Liver (tissue), 8 donors: ENCODE measurements at regions not wholly inside any gene's neighbourhood (a gene's known extent, or its start where the extent isn't known, plus 50 kb on each side); places are given as distances from the start of the nearest gene placed in this dataset.

Experiments
- DNase-seq: peaks from one replicate; pipeline ENCODE4 v3.0.0-alpha.2; 2017; ENCODE audit warnings: low spot score
- H3K27ac ChIP-seq, 2 donors: one replicate each; pipeline ENCODE4 v1.7.0; 2013; ENCODE audit warnings: inconsistent platforms in 2 of 2, low read length in 2 of 2, control low read depth in 1 of 2, low read depth in 1 of 2, mild to moderate bottlenecking in 1 of 2
- H3K27me3 ChIP-seq, 4 donors: one replicate each; pipeline versions ENCODE4 v1.6.1 to v1.7.0; 2013; ENCODE audit warnings: low read length in 3 of 4, inconsistent platforms in 1 of 4, mild to moderate bottlenecking in 1 of 4, moderate library complexity in 1 of 4; ENCODE audit not compliant: control insufficient read depth in 4 of 4, insufficient read depth in 4 of 4
- H3K36me3 ChIP-seq, 4 donors: one replicate each; pipeline versions ENCODE4 v1.6.1 to v1.7.0; 2013; ENCODE audit warnings: low read length in 3 of 4, mild to moderate bottlenecking in 3 of 4, low read depth in 1 of 4, moderate library complexity in 1 of 4; ENCODE audit not compliant: control insufficient read depth in 4 of 4, insufficient read depth in 3 of 4
- H3K4me1 ChIP-seq, 4 donors: one replicate each; pipeline versions ENCODE4 v1.6.1 to v1.7.0; 2013; ENCODE audit warnings: low read length in 3 of 4, mild to moderate bottlenecking in 3 of 4, moderate library complexity in 1 of 4; ENCODE audit not compliant: control insufficient read depth in 4 of 4, insufficient read depth in 4 of 4
- H3K4me3 ChIP-seq, 3 donors: one replicate each; pipeline versions ENCODE4 v1.6.1 to v1.7.0; 2013; ENCODE audit warnings: low read length in 3 of 3, control low read depth in 1 of 3, low read depth in 1 of 3, mild to moderate bottlenecking in 1 of 3
- H3K9ac ChIP-seq, 2 donors: one replicate each; pipeline ENCODE4 v1.7.0; 2013; ENCODE audit warnings: low read length in 2 of 2, mild to moderate bottlenecking in 2 of 2, moderate library complexity in 2 of 2, control low read depth in 1 of 2, low read depth in 1 of 2
- H3K9me3 ChIP-seq, 4 donors: one replicate each; pipeline versions ENCODE4 v1.6.1 to v1.7.0; 2013; ENCODE audit warnings: low read length in 3 of 4; ENCODE audit not compliant: control insufficient read depth in 4 of 4
- CTCF ChIP-seq: fragments of 150-350 bp; IDR thresholded peaks from 2 replicates; pipeline ENCODE4 v1.5.1; 2017; ENCODE audit warnings: improper control_type of control experiment, low read depth, low read length; ENCODE audit not compliant: missing input control
- EGR1 ChIP-seq, 2 donors: IDR thresholded peaks; 2 replicates each; pipeline ENCODE4 v1.6.1; 2016 to 2018; ENCODE audit warnings: antibody characterized with exemption in 2 of 2, low read depth in 2 of 2
- FOXA1 ChIP-seq: IDR thresholded peaks from 2 replicates; pipeline ENCODE4 v1.6.1; 2016; ENCODE audit warnings: antibody characterized with exemption
- FOXA2 ChIP-seq: IDR thresholded peaks from 2 replicates; pipeline ENCODE4 v1.6.1; 2016; ENCODE audit warnings: antibody characterized with exemption
- GABPA ChIP-seq, 2 donors: IDR thresholded peaks in 1 of 2; conservative IDR thresholded peaks in 1 of 2; 2 replicates each; pipeline ENCODE4 v1.6.1; 2016; ENCODE audit warnings: antibody characterized with exemption in 2 of 2, mild to moderate bottlenecking in 1 of 2, moderate library complexity in 1 of 2
- HNF4A ChIP-seq, 2 donors: conservative IDR thresholded peaks; 2 replicates each; pipeline ENCODE4 v1.6.1; 2016; ENCODE audit warnings: antibody characterized with exemption in 2 of 2, mild to moderate bottlenecking in 2 of 2
- HNF4G ChIP-seq: IDR thresholded peaks from 2 replicates; pipeline ENCODE4 v1.6.1; 2016; ENCODE audit warnings: antibody characterized with exemption
- JUND ChIP-seq, 2 donors: IDR thresholded peaks; 2 replicates each; pipeline ENCODE4 v1.6.1; 2016; ENCODE audit warnings: antibody characterized with exemption in 2 of 2
- MAX ChIP-seq: IDR thresholded peaks from 2 replicates; pipeline ENCODE4 v1.6.1; 2016; ENCODE audit warnings: antibody characterized with exemption
- NR2F2 ChIP-seq: IDR thresholded peaks from 2 replicates; pipeline ENCODE4 v1.6.1; 2016; ENCODE audit warnings: antibody characterized with exemption
- RAD21 ChIP-seq, 2 donors: IDR thresholded peaks; 2 replicates each; pipeline ENCODE4 v1.6.1; 2016; ENCODE audit warnings: antibody characterized with exemption in 2 of 2, mild to moderate bottlenecking in 2 of 2
- RXRA ChIP-seq, 2 donors: IDR thresholded peaks; 2 replicates each; pipeline ENCODE4 v1.6.1; 2017 to 2018; ENCODE audit warnings: antibody characterized with exemption in 2 of 2, mild to moderate bottlenecking in 1 of 2
- SP1 ChIP-seq: IDR thresholded peaks from 2 replicates; pipeline ENCODE4 v1.6.1; 2018; ENCODE audit warnings: antibody characterized with exemption, mild to moderate bottlenecking
- TAF1 ChIP-seq: conservative IDR thresholded peaks from 2 replicates; pipeline ENCODE4 v1.6.1; 2016; ENCODE audit warnings: antibody characterized with exemption, mild to moderate bottlenecking
- YY1 ChIP-seq: IDR thresholded peaks from 2 replicates; pipeline ENCODE4 v1.6.1; 2016; ENCODE audit warnings: antibody characterized with exemption, mild to moderate bottlenecking
- ZBTB33 ChIP-seq: IDR thresholded peaks from 2 replicates; pipeline ENCODE4 v1.6.1; 2016; ENCODE audit warnings: antibody characterized with exemption
- WGBS: extraction: QIAGEN DNeasy Blood & Tissue Kit; methylation state at CpG from one replicate; pipeline ENCODE4 v1.1.7; 2013; 5-methylcytosine and 5-hydroxymethylcytosine counted together
- TF ChIP-seq, protein P1 (sequence below): IDR thresholded peaks from 2 replicates; pipeline ENCODE4 v1.6.1; 2016; ENCODE audit warnings: antibody characterized with exemption
- TF ChIP-seq, protein P2 (sequence below): IDR thresholded peaks from 2 replicates; pipeline ENCODE4 v1.6.1; 2016; ENCODE audit warnings: antibody characterized with exemption, mild to moderate bottlenecking
- donor health status: healthy.
- donor health status: healthy.
- donor health status: healthy.
- donor health status: healthy.
- donor health status: healthy.

DNA sequence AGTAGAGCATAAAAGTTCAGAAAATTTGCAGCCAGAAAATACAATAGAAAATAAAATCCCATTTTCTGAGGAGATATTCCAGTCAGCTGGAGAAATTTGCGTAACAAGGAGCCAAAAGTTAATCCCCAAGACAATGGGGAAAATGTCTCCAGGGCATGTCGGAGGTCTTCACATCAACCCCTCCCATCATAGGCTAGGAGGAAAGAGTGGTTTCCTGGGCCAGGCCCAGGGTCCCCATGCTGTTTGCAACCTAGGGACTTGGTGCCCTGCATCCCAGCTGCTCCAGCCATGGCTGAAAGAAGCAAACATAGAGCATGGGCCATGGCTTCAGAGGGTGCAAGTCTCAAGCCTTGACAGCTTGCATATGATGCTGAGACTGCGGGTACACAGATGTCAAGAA, 255.0 kb downstream of the DTWD2 start:
- Histone ChIP-seq H3K36me3 (no peaks in the 10 kb centered on the region), H3K27me3 (no peaks in the 10 kb centered on the region), H3K9ac (no peak overlapping the region), H3K27ac (no peak overlapping the region), H3K4me1 (no peaks in the 10 kb centered on the region), H3K9me3 (no peaks in the 10 kb centered on the region), H3K4me3 (no peak overlapping the region)
- DNase-seq, result no peak
- WGBS, result 88% methylated on average over 3 of the region's 3 CpGs
- TF ChIP-seq SP1 (no peak), YY1 (no peak), NR2F2 (no peak), RXRA (IDR thresholded peaks at IDR 0.05) (no peak), HNF4G (no peak), ZBTB33 (no peak), GABPA (IDR thresholded peaks at IDR 0.05 in 1 of 2, conservative IDR thresholded peaks at IDR 0.05 in 1 of 2) (no peak), FOXA1 (no peak), CTCF (no peak), MAX (no peak), JUND (IDR thresholded peaks at IDR 0.05) (no peak), TAF1 (no peak), EGR1 (IDR thresholded peaks at IDR 0.05; ENCODE audit: low read depth in 2 of 2) (no peak), RAD21 (IDR thresholded peaks at IDR 0.05) (no peak), FOXA2 (no peak)
- TF ChIP-seq, protein P1, sequence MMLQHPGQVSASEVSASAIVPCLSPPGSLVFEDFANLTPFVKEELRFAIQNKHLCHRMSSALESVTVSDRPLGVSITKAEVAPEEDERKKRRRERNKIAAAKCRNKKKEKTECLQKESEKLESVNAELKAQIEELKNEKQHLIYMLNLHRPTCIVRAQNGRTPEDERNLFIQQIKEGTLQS, result no peak
- TF ChIP-seq, protein P2, sequence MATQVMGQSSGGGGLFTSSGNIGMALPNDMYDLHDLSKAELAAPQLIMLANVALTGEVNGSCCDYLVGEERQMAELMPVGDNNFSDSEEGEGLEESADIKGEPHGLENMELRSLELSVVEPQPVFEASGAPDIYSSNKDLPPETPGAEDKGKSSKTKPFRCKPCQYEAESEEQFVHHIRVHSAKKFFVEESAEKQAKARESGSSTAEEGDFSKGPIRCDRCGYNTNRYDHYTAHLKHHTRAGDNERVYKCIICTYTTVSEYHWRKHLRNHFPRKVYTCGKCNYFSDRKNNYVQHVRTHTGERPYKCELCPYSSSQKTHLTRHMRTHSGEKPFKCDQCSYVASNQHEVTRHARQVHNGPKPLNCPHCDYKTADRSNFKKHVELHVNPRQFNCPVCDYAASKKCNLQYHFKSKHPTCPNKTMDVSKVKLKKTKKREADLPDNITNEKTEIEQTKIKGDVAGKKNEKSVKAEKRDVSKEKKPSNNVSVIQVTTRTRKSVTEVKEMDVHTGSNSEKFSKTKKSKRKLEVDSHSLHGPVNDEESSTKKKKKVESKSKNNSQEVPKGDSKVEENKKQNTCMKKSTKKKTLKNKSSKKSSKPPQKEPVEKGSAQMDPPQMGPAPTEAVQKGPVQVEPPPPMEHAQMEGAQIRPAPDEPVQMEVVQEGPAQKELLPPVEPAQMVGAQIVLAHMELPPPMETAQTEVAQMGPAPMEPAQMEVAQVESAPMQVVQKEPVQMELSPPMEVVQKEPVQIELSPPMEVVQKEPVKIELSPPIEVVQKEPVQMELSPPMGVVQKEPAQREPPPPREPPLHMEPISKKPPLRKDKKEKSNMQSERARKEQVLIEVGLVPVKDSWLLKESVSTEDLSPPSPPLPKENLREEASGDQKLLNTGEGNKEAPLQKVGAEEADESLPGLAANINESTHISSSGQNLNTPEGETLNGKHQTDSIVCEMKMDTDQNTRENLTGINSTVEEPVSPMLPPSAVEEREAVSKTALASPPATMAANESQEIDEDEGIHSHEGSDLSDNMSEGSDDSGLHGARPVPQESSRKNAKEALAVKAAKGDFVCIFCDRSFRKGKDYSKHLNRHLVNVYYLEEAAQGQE, result no peak

DNA sequence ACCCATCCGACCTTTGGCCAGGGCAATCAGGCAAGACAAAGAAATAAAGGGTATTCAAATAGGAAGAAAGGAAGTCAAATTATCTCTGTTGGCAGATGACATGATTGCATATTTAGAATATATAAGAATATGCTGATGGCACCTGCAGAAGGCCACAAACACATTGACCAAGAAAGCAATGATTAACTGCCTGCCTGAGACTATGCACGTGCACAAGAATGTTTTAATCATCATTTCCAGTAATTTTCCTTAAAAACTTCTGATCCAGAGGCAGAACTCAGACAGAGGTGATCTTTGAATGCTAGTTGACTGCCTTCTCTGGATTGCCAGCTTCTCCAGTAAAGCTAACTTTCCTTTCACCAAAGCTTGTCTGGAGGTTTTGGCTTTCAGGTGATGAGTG, 260.2 kb downstream of the DTWD2 start:
- Histone ChIP-seq H3K9me3 (no peaks in the 10 kb centered on the region), H3K4me3 (no peak overlapping the region), H3K27me3 (no peaks in the 10 kb centered on the region), H3K27ac (no peak overlapping the region), H3K36me3 (no peaks in the 10 kb centered on the region), H3K9ac (no peak overlapping the region), H3K4me1 (no peaks in the 10 kb centered on the region)
- 68% methylated on average over 2 of the region's 2 CpGs for WGBS
- TF ChIP-seq, protein P2, result no peak
- no peak for TF ChIP-seq RAD21 (IDR thresholded peaks at IDR 0.05)
- TF ChIP-seq HNF4G, result no peak
- TF ChIP-seq MAX, result no peak
- TF ChIP-seq FOXA2, result no peak
- no peak for TF ChIP-seq FOXA1
- no peak for TF ChIP-seq CTCF
- TF ChIP-seq EGR1 (IDR thresholded peaks at IDR 0.05; ENCODE audit: low read depth in 2 of 2), result no peak
- no peak for TF ChIP-seq SP1
- no peak for TF ChIP-seq NR2F2
- TF ChIP-seq, protein P1, result no peak
- TF ChIP-seq HNF4A (conservative IDR thresholded peaks at IDR 0.05), result no peak
- DNase-seq, result no peak
